ENCODE measurements at regions not wholly inside any gene's neighbourhood (a gene's known extent, or its start where the extent isn't known, plus 50 kb on each side); places are given as distances from the start of the nearest gene placed in this dataset.
"Not testable (repeated sequence)": the region's sequence is repeated elsewhere in the genome, so short reads cannot be mapped to it uniquely, and the experiment has no call there.

DNA sequence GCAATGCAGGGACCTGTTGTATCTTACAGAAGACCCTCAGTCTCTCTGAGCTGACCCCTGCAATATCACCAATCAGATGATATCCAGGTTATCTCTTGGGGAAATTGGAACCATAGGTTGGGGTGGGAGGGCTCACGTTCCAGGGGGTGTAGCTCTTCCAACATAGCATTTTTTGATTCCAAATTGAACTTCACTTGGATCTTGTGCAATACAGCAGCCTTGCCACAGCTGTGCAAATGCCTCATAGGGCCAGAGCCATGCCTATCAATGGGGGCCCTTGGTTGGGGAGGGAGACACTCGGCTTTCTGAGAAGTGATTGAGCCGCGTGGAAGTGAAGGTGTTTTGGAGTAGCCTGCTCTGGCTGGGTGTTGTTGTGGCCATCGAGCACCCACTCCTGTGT lies 117.2 kb upstream of the PITX1 start:
- peaks cover 12 to 66% of the 10 kb centered on the region in 2 donors for H3K27me3 Mint-ChIP-seq
- no peak overlapping the region for H3K27ac Mint-ChIP-seq
- ATAC-seq (replicated peaks) (no peak), DNase-seq (no peak)
- H3K36me3 Mint-ChIP-seq (ENCODE audit: insufficient read depth) = no peaks in the 10 kb centered on the region
- H3K9me3 Mint-ChIP-seq = no peaks in the 10 kb centered on the region
- peaks cover 0 to 3% of the 10 kb centered on the region in 2 donors for H3K4me1 Mint-ChIP-seq (ENCODE audit: low read depth in 2 of 2)
- H3K4me3 Mint-ChIP-seq = no peak overlapping the region

DNA sequence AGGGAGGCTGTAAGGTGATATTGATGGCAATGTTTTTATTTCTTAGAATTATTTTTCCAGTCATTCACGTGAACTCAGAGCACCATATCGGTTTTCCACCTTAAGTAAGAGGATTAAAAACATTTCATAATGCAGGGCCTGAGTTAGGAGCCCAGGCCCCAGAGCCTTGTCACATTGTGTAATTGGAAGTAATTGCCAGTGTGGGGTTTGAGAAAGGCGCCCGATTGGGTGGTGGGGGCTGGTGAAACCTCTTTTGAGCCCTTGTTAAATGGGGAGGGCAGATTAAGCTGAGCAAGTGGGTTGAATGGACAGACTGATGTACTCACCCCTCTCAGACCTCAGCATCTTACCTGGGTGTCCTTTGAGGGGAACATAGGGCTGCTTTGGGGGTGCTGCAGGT lies 116.7 kb upstream of the PITX1 start:
- H3K27ac Mint-ChIP-seq = no peak overlapping the region
- H3K9me3 Mint-ChIP-seq = no peaks in the 10 kb centered on the region
- peaks cover 12 to 61% of the 10 kb centered on the region in 2 donors for H3K27me3 Mint-ChIP-seq
- peaks cover 0 to 3% of the 10 kb centered on the region in 2 donors for H3K4me1 Mint-ChIP-seq (ENCODE audit: low read depth in 2 of 2)
- no peak for DNase-seq
- no peak for ATAC-seq (replicated peaks)
- H3K4me3 Mint-ChIP-seq = no peak overlapping the region
- H3K36me3 Mint-ChIP-seq (ENCODE audit: insufficient read depth) = no peaks in the 10 kb centered on the region

DNA sequence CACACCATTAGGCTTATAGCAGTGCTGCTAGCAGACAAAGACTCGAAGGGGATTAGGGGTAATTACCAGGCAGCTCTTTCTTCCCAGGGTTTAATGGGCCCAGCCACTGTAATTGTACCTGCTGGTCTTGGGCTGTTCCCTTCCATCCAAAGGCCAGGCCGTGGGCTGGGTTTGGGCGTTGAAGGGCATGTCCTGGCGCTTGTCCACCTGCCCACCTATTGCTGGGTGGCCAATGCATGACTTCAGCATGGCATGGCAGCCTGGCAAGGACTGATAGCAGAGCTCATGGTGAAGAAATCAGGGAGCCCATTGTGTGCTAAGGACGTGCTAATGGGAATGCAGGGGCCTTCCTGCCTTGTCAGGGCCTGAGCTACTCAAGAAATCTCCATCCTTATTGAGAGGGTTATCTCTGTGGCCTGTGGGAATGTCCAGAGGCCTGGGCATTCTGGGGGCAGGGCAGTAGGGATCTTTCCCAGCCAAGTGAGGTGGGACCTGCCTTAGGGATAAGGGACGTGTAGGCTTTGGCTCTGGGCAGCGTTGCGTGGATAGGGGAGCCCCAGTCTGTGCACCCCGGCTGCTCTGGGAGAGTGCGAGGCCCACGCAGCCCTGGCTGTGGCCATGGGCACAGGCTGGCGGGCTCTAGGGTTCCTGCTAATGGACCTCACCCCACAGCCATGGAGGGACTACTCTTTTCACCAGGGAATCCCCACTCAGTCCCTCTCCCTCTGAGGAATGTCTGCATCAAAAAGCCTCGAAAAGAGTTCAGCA lies 116.1 kb upstream of the PITX1 start:
- Mint-ChIP-seq H3K27ac (no peak overlapping the region), H3K4me1 (ENCODE audit: low read depth in 2 of 2) (peaks cover 0 to 3% of the 10 kb centered on the region in 2 donors), H3K9me3 (no peaks in the 10 kb centered on the region), H3K27me3 (peaks cover 12 to 55% of the 10 kb centered on the region in 2 donors), H3K36me3 (ENCODE audit: insufficient read depth) (no peaks in the 10 kb centered on the region), H3K4me3 (no peak overlapping the region)
- no peak for ATAC-seq (replicated peaks)
- no peak for DNase-seq

DNA sequence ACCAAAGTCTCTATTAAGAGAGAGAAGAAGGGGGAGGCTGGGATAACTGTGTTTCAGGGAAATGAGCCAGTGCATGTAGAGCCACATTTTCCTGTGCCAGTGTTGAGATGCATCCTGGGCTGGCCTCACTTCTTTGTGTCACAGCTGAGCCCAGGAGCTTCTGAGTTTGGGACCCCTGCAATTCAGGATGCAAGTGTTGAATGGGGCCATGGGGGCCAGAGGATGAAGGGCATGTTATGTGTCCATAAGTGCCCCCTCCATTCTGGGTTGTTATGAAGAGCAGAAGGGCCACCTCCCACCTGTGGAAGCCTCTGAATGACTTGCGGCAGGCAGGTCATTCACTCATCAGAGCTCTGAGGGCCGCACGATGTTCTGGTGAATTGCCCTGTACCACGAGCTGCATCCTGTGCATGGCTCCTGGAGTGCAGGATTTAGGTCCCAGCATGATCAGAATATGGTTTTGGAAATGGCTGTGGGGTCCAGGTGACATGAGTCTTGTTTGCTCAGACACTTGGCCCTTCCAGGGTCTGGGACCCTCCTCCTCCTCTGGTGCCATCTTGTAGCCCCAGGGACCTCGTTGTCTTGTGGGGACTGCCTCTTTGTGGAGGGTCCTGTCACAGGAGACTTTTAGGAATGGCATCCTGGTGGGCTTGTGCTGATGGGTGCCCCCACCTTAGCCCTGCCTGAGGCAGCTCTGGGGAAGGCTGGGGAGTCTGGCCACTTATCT lies 115.4 kb upstream of the PITX1 start:
- Mint-ChIP-seq H3K27ac (no peak overlapping the region), H3K4me3 (no peak overlapping the region), H3K36me3 (ENCODE audit: insufficient read depth) (no peaks in the 10 kb centered on the region), H3K4me1 (ENCODE audit: low read depth in 2 of 2) (peaks cover 0 to 3% of the 10 kb centered on the region in 2 donors), H3K27me3 (peaks cover 15 to 57% of the 10 kb centered on the region in 2 donors), H3K9me3 (no peaks in the 10 kb centered on the region)
- DNase-seq (no peak), ATAC-seq (replicated peaks) (no peak)

DNA sequence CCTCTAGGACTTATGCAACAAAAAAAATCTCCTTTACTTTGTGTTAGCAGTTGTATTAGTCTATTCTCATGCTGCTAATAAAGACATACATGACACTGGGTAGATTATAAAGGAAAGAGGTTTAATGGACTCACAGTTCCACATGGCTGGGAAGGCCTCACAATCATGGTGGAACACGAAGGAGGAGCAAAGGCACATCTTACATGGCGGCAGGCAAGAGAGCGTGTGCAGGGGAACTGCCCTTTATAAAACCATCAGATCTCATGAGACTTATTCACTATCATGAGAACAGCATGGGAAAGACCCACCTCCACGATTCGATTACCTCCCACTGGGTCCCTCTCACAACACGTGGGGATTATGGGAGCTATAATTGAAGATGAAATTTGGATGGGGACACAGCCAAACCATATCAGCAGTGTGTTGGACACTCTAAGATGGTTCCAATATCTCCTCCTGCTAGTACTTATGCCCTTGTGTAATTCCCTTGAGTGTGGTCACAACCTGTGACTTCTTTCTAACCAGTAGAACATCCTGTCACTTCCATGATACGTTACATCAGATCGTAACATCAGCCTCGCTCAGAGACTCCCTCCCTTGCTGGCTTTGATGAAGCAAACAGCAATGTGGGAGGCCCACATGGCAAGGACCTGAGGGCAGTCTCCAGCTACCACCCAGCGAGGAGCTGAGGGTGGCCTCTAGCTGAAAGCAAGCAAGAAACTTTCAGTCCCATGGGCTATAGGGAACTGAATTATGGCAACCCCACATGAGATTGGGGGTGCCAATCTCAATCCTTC lies 113.5 kb upstream of the PITX1 start:
- H3K36me3 Mint-ChIP-seq (ENCODE audit: insufficient read depth) = no peaks in the 10 kb centered on the region
- H3K4me1 Mint-ChIP-seq (ENCODE audit: low read depth in 2 of 2) = no peaks in the 10 kb centered on the region
- DNase-seq = no peak
- no peak for ATAC-seq (replicated peaks)
- H3K27me3 Mint-ChIP-seq = peaks cover 15 to 46% of the 10 kb centered on the region in 2 donors
- no peaks in the 10 kb centered on the region for H3K9me3 Mint-ChIP-seq
- no peak overlapping the region for H3K4me3 Mint-ChIP-seq
- no peak overlapping the region for H3K27ac Mint-ChIP-seq

DNA sequence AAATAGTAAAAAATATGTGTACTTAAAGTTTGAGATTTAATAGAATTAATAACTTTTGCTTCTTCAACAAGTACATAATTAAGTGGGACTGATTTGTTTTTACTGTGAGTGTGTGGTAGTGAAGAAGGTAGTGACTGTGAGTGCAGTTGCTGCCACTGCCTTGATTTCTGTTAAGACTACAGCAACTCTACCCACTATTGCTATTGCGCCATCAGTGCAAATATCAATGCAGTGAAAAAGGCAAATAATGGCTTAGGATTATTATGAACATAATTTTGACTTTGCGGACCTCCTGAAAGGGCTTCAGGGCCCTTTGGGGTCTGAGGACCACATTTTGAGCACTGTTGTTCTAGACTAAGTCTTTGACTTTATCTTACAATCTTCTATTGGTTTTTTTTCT lies 112.0 kb upstream of the PITX1 start:
- Mint-ChIP-seq H3K4me3 (no peak overlapping the region), H3K27me3 (peaks cover 6 to 32% of the 10 kb centered on the region in 2 donors), H3K4me1 (ENCODE audit: low read depth in 2 of 2) (no peaks in the 10 kb centered on the region), H3K9me3 (no peaks in the 10 kb centered on the region), H3K36me3 (ENCODE audit: insufficient read depth) (no peaks in the 10 kb centered on the region), H3K27ac (no peak overlapping the region)
- ATAC-seq (replicated peaks) (no peak), DNase-seq (no peak)

DNA sequence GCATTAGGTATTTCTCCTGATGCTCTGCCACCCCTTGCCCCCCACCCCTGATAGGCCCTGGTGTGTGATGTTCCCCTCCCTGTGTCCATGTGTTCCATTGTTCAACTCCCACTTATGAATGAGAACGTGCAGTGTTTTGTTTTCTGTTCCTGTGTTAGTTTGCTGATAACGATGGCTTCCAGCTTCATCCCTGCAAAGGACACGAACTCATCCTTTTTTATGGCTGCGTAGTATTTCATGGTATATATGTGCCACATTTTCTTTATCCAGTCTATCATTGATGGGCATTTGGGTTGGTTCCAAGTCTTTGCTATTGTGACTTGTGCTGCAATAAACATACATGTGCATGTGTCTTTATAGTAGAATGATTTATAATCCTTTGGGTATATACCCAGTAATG lies 109.7 kb upstream of the PITX1 start:
- not testable (repeated sequence) for H3K4me1 Mint-ChIP-seq (ENCODE audit: low read depth in 2 of 2); H3K36me3 Mint-ChIP-seq (ENCODE audit: insufficient read depth); H3K9me3 Mint-ChIP-seq; DNase-seq; ATAC-seq (replicated peaks); H3K4me3 Mint-ChIP-seq; H3K27ac Mint-ChIP-seq
- peaks cover 15 to 36% of the 10 kb centered on the region in 2 donors for H3K27me3 Mint-ChIP-seq

DNA sequence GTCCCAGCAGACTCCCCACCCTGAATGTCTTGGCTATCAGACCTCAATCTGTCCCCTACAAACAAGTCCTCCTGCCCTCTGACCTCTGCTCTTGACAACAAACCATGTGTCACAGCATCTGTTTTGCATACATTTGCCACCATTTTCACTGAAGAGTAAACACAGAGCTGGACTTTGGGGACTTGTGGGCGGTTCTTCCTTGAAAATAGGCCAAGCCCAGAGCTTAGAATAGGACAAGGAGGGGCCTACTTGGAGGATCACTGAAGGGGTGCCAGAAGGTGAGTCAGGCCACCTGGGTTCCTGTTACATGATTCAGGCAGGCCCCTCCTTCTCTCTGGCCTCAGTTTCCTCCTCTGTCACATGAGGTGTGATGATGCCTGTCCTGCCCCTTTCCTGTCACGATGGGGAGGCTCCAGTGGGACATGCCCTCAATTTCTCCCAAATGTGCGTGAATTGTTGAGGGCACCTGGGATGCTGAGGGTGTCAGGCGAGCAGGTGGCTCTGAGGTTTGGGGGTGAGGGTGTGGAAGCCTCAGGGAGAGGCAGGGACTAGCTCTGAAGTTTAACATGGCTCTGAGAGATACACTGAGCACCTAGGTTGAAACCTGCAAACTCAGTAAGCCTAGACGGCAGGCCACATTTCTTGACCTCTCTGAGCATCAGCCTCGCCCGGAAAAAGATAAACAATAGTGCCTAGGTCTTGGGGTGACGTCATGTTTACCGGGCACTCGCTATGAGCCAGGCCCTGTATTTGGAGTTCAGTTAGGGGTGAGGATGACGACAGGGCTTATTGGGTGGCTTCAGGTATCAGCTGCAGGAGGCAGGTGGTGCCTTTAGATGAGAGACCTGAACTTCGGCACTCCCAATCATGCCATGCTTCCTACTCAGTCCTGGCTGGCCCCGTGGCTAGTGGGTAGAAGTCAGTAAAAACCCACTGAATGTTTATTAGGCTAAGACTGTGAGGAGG lies 107.6 kb upstream of the PITX1 start:
- Mint-ChIP-seq H3K27ac (no peak overlapping the region), H3K4me3 (no peak overlapping the region), H3K27me3 (peaks cover 15 to 47% of the 10 kb centered on the region in 2 donors), H3K36me3 (ENCODE audit: insufficient read depth) (no peaks in the 10 kb centered on the region), H3K4me1 (ENCODE audit: low read depth in 2 of 2) (no peaks in the 10 kb centered on the region), H3K9me3 (no peaks in the 10 kb centered on the region)
- no peak for ATAC-seq (replicated peaks)
- no peak for DNase-seq

DNA sequence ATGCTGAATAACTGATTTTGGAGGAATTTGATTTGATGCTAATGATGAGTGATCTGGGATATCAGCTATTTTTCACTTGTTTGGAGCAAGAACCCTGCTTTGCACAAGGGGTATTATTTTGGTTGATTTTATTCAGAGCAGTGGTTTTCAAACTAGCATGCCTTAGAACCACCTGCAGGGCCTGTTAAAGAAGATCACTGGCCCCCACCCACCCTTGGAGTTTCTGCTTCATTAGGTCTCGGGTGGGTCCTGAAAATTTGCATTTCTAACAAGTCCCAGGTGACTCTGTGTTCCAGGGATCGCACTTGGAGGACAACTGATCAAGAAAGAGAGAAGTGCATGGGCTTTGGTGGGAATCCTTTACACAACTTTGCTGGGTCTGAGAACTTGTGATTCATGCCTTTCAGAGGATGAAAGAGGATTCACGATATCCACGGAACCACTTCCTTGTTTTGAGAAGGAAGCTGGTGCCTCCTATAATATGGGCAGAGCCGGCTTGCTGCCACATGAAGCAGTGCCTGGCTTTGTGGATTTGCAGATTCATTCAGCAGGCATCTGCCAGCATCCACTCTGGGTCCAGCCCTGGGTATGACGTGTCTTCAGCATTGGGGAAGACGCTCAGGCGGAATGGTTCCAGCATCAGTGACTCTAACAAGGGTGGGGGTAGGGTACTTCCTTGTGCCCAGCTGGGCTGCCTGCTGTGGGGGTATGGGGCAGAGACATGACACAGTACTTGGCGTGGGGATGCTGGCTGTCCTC lies 106.6 kb upstream of the PITX1 start:
- DNase-seq (no peak), ATAC-seq (replicated peaks) (peak; percentile 21)
- no peak overlapping the region for H3K4me3 Mint-ChIP-seq
- no peaks in the 10 kb centered on the region for H3K9me3 Mint-ChIP-seq
- no peaks in the 10 kb centered on the region for H3K36me3 Mint-ChIP-seq (ENCODE audit: insufficient read depth)
- H3K27me3 Mint-ChIP-seq = peaks cover 15 to 57% of the 10 kb centered on the region in 2 donors
- H3K27ac Mint-ChIP-seq = no peak overlapping the region
- H3K4me1 Mint-ChIP-seq (ENCODE audit: low read depth in 2 of 2) = no peaks in the 10 kb centered on the region

DNA sequence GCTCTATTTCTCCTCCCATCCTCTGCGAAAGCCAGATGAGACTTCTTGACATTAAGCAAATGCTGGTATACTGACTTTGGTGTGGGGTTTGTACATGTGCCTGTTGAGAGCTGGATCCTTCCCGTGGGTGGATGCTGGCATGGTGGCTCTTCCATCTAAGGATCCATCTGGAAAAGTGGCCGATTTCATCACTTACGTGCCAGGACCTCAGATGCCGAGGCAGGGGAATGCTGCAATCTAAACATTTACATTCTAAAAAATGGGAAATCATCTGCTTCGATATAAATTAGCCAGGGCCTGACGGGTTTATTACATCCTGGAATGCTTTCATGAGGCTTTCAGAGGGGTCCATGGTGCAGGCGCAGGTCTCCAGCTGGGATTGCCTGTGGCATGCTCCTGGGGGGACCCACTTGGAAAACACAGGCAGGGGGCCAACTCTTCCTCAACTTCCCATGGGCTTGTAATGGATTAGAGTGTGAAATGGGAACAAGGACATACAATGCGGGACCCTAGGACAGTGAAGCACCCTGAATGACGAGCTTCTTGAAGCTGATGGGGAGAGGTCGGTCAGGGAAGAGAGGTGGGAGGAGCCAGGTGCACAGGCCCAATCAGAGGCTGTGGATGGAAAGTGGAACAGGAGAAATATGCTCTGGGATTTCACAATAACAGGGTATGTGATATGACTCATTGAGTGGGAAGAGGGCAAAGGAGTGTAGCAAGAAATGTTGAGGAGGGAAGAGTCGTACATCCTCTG lies 105.5 kb upstream of the PITX1 start:
- no peak overlapping the region for H3K27ac Mint-ChIP-seq
- H3K36me3 Mint-ChIP-seq (ENCODE audit: insufficient read depth) = no peaks in the 10 kb centered on the region
- ATAC-seq (replicated peaks) (no peak), DNase-seq (no peak)
- no peaks in the 10 kb centered on the region for H3K4me1 Mint-ChIP-seq (ENCODE audit: low read depth in 2 of 2)
- H3K9me3 Mint-ChIP-seq = no peaks in the 10 kb centered on the region
- no peak overlapping the region for H3K4me3 Mint-ChIP-seq
- peaks cover 13 to 60% of the 10 kb centered on the region in 2 donors for H3K27me3 Mint-ChIP-seq

DNA sequence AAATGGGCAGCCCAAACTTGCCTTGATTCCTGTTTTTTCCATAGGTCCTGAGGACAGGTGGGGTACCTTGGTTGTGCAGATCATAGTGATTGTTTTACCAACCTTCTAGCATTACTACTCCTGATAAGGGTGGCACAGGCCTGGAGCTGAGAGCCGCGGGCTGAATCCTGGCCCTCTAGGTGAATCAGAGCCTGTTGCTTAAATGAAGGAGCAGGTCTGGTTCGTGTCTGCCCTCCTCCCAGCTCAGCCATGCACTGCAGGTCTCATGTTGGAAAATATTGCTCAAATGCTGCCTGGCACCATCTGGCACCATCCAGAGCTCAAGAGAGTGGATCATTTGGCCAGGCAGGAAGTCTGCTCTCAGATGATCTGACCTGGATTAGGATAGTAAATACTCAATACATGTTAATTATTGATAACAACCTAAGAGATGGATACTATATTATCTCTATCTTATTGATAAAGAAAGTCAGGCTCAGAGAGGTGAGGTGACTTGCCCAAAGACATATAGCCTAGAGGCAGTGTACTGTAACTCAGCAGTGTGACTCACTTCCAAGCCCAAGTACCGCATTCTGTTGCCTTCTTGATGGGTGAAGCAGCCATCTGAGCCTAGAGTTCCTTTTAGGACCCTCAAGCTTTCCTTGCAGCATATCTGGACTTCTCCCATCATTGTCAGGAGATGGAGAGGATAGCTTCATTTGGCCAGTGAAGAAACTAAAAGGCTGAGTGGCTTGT lies 104.3 kb upstream of the PITX1 start:
- Mint-ChIP-seq H3K9me3 (no peaks in the 10 kb centered on the region), H3K36me3 (ENCODE audit: insufficient read depth) (no peaks in the 10 kb centered on the region), H3K27me3 (peaks cover 9 to 66% of the 10 kb centered on the region in 2 donors), H3K27ac (no peak overlapping the region), H3K4me3 (no peak overlapping the region), H3K4me1 (ENCODE audit: low read depth in 2 of 2) (no peaks in the 10 kb centered on the region)
- DNase-seq (no peak), ATAC-seq (replicated peaks) (no peak)

All from effector memory CD8-positive, alpha-beta T cell (primary cell).